NCI-H2171 treated with DMSO at 0.1 percent for 48 hours (cell line): ENCODE measurements at regions not wholly inside any gene's neighbourhood (a gene's known extent, or its start where the extent isn't known, plus 50 kb on each side); places are given as distances from the start of the nearest gene placed in this dataset.

Experiments
- DNase-seq: peaks from one replicate; lab custom pipeline; 2025; lab: John Stamatoyannopoulos, UW

DNA sequence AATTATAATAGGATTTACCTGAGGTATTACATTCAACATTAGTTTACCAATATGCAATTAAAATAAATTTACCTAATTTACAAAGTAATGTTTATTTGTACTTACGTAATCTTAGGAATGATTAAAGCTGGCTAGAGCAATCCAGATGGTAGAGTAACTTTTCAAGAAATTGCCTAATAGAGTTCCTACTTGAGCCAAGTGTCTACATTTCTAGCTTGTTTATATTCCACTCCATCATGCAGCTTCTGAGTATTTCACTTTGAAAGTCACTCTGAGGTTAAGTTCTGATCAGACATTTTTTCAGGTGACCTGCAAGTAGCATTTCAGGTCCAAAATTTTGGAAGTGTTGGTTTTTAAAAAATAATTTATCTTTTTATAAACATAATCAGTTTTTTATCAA lies 1080.7 kb downstream of the TRHDE start:
- no peak for DNase-seq

DNA sequence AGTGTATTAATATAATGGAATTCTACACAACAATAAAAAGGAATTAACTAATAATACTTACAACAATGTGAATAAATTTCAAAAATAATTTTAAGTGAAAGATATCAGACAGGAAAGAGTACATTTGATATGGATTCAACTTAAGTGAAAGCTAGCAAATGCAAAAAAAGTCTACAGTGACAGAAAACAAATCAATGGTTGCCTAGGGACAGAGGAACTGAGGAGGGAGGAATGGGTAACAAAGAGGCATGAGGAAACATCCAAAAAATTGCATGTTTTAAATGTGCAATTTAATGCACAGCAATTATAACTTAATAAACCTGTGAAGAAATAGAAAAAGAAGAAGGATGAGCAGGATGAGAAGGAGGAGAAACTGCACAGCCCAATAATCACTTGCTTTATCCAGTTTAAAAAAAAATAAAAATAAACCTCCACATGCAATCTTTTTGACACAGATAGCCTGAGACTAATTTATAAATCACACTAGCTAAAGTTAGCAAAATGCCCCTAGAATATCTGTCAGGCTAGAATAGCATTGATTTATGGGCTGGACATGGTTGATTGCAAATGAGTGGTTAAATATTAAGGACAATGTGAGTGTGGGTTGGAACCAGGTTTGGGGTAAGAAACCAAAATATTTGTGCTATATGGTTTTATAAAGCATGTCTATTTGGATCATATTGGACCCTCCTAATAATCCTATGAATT lies 1089.1 kb downstream of the TRHDE start:
- DNase-seq: no peak

- DNase-seq: no peak
These were observed 1089.7 kb downstream of the TRHDE start for GRCh38 chr12:73361864-73362230.

GRCh38 chr12:73362666-73363065 lies 1090.5 kb downstream of the TRHDE start:
- DNase-seq: no peak

GRCh38 chr12:73372856-73373255 lies 1100.7 kb downstream of the TRHDE start:
- no peak for DNase-seq

DNA sequence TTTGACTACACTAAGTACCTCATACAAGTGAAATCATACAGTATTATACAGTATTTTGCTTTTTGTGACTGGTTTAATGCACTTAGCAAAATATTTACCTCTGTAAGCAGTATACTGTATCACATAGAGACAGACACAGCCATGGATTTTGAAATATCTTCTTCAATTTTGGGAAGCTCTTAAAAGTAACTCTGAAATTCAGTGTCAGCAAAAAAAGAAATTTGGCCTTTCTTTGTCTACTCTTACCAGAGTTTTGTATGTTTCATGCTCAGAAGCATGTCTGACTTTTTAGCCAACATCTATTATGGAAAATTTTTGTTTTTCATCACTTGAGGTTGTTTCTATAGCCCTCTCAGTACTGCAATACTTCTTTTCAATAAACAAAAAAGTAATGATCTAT lies 1102.2 kb downstream of the TRHDE start:
- no peak for DNase-seq

- no peak for DNase-seq
These were observed 1111.5 kb downstream of the TRHDE start for GRCh38 chr12:73383584-73384222.

- no peak for DNase-seq
These were observed 1112.4 kb downstream of the TRHDE start for GRCh38 chr12:73384592-73384991.

GRCh38 chr12:73390261-73390660 lies 1118.1 kb downstream of the TRHDE start:
- DNase-seq: no peak

- DNase-seq: no peak
These were observed 1124.6 kb upstream of the ATXN7L3B start for GRCh38 chr12:73413051-73413450.

GRCh38 chr12:73413974-73414373 lies 1123.7 kb upstream of the ATXN7L3B start:
- no peak for DNase-seq

GRCh38 chr12:73414926-73415325 lies 1122.7 kb upstream of the ATXN7L3B start:
- DNase-seq: no peak

DNA sequence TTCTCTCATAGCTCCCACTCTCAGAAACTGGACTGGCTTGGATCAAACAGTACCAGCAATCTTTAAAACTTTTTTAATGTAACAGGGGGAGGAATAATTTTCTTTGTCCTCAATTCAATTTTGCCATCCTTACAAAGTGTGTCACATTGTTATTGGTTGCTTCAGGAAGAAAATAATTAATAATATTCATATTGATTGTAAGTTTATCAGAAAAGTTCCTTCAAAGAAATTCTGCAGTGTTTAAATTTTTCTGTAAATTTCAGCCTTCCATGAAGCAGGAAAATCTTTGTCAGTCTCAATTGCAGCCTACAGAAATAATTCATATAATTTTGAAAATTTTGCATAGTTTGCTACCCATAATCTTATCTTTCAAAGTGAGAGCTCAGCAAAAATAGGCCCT lies 1119.1 kb upstream of the ATXN7L3B start:
- DNase-seq: no peak

- DNase-seq: no peak
These were observed 1115.8 kb upstream of the ATXN7L3B start for GRCh38 chr12:73421832-73422231.

- no peak for DNase-seq
These were observed 1113.2 kb upstream of the ATXN7L3B start for GRCh38 chr12:73424484-73424883.

DNA sequence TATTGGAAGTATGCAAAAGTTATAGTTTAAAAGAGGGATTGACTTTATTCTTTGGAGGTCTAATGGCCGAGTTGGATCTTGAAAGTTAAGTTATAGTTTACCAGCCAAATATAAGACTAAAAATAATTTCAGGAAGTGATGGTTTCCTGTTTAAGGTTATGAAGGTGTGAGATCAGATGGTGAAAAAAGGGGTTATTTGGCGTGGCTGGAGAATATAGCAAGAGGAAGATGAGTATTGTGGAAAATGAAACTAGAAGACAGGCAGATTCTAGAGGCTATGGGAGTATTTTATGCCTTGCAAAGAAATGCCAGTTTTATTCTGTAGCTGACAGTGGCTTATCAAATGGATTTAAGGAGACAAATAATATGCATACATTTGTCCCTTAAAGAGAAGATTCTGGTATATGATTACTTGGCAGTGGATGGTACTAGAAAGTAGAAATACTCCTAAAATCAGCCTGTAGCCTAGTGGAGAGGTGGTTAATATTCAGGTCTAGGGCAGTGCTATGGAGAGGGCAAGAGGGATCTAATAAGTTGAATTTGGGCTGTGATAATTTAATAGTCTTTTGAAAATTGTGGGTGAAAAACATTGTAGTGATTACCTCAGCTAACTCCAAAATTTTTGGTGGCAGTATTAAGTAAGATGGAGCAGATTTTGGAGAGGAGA lies 1091.8 kb upstream of the ATXN7L3B start:
- DNase-seq: no peak

DNA sequence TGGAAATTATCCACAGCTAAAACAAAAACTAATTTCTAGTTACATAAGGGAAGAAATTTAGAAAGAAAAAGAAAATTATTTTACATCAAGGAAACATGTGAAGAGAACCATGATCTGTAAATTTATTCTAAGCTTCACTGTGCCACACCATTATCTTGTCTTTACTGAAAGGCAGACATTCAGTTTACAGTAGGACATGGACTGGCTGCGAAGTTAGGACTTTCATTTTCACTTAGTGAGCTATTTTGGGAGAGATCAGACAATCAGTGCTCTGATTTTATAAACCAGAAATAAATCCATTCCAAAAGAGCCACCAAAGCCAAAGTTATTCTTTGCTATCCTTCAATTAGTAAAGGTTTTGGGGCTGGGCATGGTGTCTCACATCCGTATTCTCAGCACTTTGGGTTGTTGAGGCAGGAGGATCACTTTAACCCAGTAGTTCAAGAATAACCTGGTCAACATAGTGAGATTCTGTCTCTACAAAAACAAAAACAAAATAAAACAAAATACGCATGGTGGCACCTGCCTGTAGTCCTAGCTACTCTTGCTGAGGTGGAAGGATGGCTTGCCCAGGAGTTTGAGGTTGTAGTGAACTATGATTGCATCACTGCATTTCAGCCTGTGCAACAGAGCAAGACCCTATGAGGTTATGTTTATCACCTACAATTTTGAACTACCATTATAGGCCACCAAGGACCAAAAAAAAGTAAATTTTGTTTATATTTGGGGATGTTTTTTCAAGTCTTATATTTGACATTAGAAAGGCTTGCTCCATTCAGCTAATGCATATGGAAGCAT lies 1084.8 kb upstream of the ATXN7L3B start:
- DNase-seq: no peak

DNA sequence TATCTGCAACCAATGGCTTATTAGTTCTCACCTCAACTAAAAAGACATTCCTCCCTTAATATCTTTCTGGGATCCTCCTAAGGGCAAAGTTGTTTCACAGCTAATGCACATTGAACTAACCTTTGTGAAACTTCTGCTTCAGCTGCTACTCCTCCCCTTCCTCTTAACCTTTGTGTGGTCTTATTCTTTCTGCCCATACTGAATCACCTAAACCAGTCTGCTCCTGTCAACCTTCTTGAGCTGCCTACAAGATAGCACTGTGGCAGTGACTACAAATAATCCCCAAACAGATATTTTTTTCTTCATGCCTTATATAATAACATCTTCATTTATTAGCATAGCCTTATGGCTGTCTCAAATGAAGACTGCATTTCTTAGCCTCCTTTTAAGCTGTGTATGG lies 1077.4 kb upstream of the ATXN7L3B start:
- DNase-seq: no peak

GRCh38 chr12:73465106-73465505 lies 1072.5 kb upstream of the ATXN7L3B start:
- DNase-seq: no peak

DNA sequence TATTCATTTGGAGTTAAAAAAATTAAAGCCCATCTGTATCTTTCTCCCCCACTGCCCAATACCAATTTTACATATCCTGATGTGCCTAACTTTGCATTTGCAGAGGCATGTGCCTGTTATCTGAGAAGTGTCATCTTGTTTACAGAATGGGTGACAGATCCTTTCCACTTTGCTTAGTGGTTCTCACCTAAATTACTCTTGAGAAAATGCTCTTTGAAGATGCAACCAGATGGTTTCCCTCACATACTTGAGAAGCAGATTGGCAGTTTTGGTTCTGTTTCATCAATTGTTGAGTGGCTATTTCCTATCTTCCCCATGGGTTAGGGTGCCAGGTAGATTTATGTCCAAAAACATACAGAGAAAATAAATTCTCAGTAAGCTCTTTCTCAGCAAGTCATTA lies 1051.4 kb upstream of the ATXN7L3B start:
- no peak for DNase-seq

DNA sequence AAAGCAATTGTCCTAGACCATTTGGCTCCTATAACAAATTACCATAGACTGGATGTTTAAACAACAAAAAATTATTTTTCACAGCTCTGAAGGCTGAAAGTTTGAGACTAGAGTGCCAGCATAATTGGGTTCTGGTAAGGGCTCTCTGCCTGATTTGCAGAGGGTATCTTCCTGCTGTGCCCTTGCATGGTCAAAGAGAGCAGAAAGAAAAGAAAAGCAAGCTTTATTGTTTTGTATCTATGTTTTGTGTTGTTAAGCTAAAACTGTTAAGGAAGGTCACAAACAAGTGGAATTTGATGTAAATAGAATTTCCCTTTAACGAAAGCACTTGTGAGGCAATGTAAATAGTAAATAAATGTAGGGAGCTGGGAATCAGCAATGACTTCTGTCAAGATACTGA lies 1031.0 kb upstream of the ATXN7L3B start:
- DNase-seq: no peak

DNA sequence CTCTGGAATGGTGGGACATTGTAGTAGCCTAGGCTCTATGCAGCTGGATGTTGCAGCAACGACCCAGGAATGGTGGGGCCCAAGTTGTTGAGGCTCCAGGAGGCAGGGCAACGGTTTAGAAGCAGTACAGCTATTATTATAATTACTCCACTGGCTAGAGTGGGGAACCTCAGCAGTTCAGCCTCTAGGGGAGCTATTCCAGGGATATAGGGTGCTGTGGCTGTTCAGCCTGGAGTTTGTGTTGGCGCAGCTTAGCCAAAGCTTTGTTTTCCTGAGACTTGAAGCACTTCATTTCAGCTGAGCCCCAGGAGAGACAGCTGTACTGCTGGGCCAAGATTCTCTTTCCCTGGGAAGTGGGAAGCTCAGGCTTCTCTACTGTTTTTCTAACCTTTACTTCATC lies 1023.0 kb upstream of the ATXN7L3B start:
- DNase-seq: peak; percentile 2

DNA sequence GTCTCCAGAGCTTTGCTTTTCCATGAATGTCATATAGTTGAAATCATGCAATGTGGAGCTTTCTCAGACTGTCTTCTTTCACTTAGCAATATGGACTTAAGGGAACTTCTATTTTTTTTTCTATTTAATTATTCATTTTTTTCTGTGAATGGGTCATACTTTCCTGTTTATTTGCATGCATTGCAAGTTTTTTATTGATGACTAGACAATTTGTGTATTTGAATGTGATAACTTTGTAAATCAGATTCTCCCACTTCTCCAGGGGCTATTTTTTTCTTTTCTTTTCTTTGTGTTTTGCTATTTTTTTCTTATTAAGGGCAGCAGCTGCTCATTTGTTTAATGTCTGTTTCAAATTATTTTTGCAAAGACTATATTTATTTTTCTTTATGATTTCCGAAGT lies 1019.8 kb upstream of the ATXN7L3B start:
- no peak for DNase-seq
